ENCODE measurements at regions not wholly inside any gene's neighbourhood (a gene's known extent, or its start where the extent isn't known, plus 50 kb on each side); places are given as distances from the start of the nearest gene placed in this dataset.

GRCh38 chr3:177837951-177838655, 640.8 kb upstream of the TBL1XR1 start:
- no peak overlapping the region for H3K4me3 ChIP-seq (ENCODE audit: low read depth, low read length)
- no peak for DNase-seq (ENCODE audit: low read depth)
- no peak for TF ChIP-seq CTCF (IDR thresholded peaks at IDR 0.05; ENCODE audit: insufficient read depth, low read depth, low read length)

DNA sequence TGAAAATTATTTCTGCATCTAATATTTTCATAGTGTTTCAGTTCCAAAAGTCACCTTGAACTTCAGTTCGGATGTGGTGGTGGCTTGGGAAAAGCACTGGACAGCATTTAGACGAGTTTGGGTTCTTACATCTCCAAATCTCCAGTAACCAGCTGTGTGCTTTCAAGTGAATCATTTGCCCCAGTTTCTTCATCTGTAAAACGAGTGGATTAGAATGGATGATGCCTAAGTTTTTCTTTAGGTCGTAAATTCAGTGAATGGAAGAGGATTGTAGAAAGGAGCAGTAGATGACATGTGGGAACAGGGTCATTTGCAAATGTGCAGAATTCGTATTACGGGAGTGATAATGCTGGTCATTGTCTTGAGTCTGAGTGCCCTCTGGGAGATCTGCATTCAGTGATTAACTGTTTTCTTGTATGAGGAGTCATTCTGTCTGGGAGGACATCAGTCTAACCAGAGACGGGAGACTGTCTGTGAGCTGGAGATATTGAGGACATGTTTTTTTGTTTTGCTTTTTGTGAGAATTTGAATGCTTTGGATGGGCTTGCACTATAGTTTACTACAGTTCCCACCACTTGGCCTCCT, 641.6 kb upstream of the TBL1XR1 start:
- H3K4me3 ChIP-seq (ENCODE audit: low read depth, low read length) = no peak overlapping the region
- DNase-seq (ENCODE audit: low read depth) = no peak
- TF ChIP-seq CTCF (IDR thresholded peaks at IDR 0.05; ENCODE audit: insufficient read depth, low read depth, low read length) = no peak

- DNase-seq (ENCODE audit: low read depth) = no peak
- TF ChIP-seq CTCF (IDR thresholded peaks at IDR 0.05; ENCODE audit: insufficient read depth, low read depth, low read length) = no peak
Observed at GRCh38 chr3:177842302-177842701, 645.0 kb upstream of the TBL1XR1 start.

GRCh38 chr3:177842743-177843734, 645.8 kb upstream of the TBL1XR1 start:
- DNase-seq (ENCODE audit: low read depth) = no peak
- no peak overlapping the region for H3K4me3 ChIP-seq (ENCODE audit: low read depth, low read length)
- TF ChIP-seq CTCF (IDR thresholded peaks at IDR 0.05; ENCODE audit: insufficient read depth, low read depth, low read length) = no peak

More at GRCh38 chr3:177842302-177842701, 645.0 kb upstream of the TBL1XR1 start:
- H3K4me3 ChIP-seq (ENCODE audit: low read depth, low read length) = no peak overlapping the region

DNA sequence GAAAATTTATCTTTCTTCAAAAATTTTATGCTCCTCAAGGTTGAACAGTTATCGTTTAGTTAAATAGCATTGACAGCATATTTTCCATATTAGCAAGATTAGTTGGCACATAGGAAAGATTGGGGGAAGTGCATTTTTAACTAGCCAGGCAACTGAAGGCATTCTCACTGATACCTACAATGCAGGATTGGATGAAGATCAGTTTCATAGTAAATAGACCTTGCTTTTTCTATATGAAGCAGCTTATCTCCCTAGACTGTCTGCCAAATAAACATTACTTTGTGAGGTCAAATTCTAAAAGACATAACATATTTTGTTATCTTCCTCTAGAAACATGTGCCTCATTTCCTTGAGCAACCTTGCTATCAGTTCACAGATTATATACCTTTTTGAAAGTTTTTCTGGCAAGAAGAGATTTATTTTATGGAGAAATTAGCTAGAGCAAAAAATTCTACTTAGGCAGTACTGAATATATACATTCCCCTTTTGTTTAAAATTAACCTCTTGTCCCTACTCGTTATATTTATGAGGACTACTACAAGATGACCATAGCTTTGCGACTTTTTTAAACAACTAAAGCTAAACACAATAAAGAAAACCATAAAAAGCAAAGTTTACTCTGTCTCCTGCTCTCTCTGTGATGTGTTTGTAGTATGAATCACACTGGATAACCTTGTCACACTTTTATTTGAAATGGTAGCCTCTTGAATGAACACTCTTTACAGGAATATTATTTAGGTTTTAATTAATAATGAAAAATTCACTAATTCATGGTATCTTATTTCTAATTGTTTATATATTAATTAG, 654.9 kb upstream of the TBL1XR1 start:
- peak; percentile 82 for DNase-seq (ENCODE audit: low read depth)
- no peak for TF ChIP-seq CTCF (IDR thresholded peaks at IDR 0.05; ENCODE audit: insufficient read depth, low read depth, low read length)
- no peak overlapping the region for H3K4me3 ChIP-seq (ENCODE audit: low read depth, low read length)

DNA sequence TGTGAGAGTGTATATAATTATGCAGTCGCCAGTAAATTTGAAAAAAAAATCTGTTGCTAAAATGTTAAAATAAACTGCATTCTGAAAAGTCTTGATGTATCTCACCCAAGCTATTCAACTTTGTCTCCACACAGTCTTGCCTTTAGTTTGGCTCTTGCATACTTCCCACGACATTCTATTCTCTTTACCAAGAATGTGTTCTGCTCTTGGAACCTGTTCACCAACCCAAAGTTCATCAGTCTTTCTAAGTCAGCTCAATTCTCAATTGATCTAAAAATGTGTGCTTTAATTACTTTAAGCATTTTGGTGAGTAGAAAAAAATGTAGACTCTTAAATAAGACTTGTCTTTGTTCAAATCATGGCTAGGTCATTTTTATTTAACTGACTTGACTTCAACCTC, 657.7 kb upstream of the TBL1XR1 start:
- H3K4me3 ChIP-seq (ENCODE audit: low read depth, low read length) = no peak overlapping the region
- no peak for DNase-seq (ENCODE audit: low read depth)
- no peak for TF ChIP-seq CTCF (IDR thresholded peaks at IDR 0.05; ENCODE audit: insufficient read depth, low read depth, low read length)
